ENCODE measurements at regions not wholly inside any gene's neighbourhood (a gene's known extent, or its start where the extent isn't known, plus 50 kb on each side); places are given as distances from the start of the nearest gene placed in this dataset.

- ATAC-seq (ENCODE audit: low FRiP score): peak; percentile 68
- no peak for TF ChIP-seq CTCF (IDR thresholded peaks at IDR 0.05)
- DNase-seq (ENCODE audit: low spot score): no peak
Measured at GRCh38 chr12:77494296-77494695, 336.4 kb upstream of the NAV3 start.

GRCh38 chr12:77493302-77494168, 337.2 kb upstream of the NAV3 start:
- no peak for DNase-seq (ENCODE audit: low spot score)
- TF ChIP-seq CTCF (IDR thresholded peaks at IDR 0.05): no peak
- no peak for ATAC-seq (ENCODE audit: low FRiP score)

- ATAC-seq (ENCODE audit: low FRiP score): no peak
- DNase-seq (ENCODE audit: low spot score): no peak
- TF ChIP-seq CTCF (IDR thresholded peaks at IDR 0.05): no peak
Measured at GRCh38 chr12:77492536-77492935, 338.2 kb upstream of the NAV3 start.

GRCh38 chr12:77489331-77489970, 341.2 kb upstream of the NAV3 start:
- no peak for ATAC-seq (ENCODE audit: low FRiP score)
- DNase-seq (ENCODE audit: low spot score): no peak
- TF ChIP-seq CTCF (IDR thresholded peaks at IDR 0.05): no peak

- ATAC-seq (ENCODE audit: low FRiP score): no peak
- TF ChIP-seq CTCF (IDR thresholded peaks at IDR 0.05): no peak
Measured at GRCh38 chr12:77488041-77488620, 342.6 kb upstream of the NAV3 start.

GRCh38 chr12:77486872-77487271, 343.8 kb upstream of the NAV3 start:
- ATAC-seq (ENCODE audit: low FRiP score) (no peak), DNase-seq (ENCODE audit: low spot score) (no peak)
- no peak for TF ChIP-seq CTCF (IDR thresholded peaks at IDR 0.05)

More at GRCh38 chr12:77488041-77488620, 342.6 kb upstream of the NAV3 start:
- no peak for DNase-seq (ENCODE audit: low spot score)

Measured in omental fat pad (tissue), 3 donors.